ENCODE measurements at regions not wholly inside any gene's neighbourhood (a gene's known extent, or its start where the extent isn't known, plus 50 kb on each side); places are given as distances from the start of the nearest gene placed in this dataset.
"Not testable (repeated sequence)": the region's sequence is repeated elsewhere in the genome, so short reads cannot be mapped to it uniquely, and the experiment has no call there.

DNA sequence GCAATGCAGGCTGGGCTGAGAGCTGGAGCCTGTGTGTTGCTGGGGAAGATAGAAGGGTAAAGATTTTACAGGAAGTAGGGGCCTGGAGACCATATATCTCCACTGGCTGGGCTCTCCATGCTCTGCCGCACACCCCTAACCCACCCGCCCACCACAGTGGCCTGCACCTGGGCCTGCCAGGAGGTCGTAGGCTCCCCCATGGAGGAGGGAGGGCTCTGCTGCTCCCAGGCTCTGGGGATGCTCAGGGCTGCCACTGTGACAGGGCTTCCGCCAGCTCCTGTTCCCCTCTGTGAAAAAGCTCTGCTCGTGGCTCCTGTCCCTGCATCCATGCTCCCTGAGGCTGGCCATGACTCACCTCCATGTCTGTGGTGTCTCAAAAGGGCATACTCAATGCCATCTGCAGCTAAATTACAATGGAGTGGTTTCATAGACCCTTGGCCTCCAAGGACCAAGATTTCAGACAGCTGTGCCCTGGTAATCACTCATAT is 106.0 kb downstream of the CXCL12 start:
- no peak for DNase-seq (ENCODE audit: low read depth in 3 of 3)

GRCh38 chr10:44268435-44268948 is 116.4 kb downstream of the CXCL12 start:
- not testable (repeated sequence) for DNase-seq (ENCODE audit: low read depth in 3 of 3)

- no peak for DNase-seq (ENCODE audit: low read depth in 3 of 3)
Measured at GRCh38 chr10:44267007-44267406, 117.9 kb downstream of the CXCL12 start.

GRCh38 chr10:44264244-44264643 is 120.7 kb downstream of the CXCL12 start:
- DNase-seq (ENCODE audit: low read depth in 3 of 3) = no peak

GRCh38 chr10:44263771-44264170 is 121.1 kb downstream of the CXCL12 start:
- no peak for DNase-seq (ENCODE audit: low read depth in 3 of 3)

GRCh38 chr10:44262551-44263251 is 122.2 kb downstream of the CXCL12 start:
- no peak for DNase-seq (ENCODE audit: low read depth in 3 of 3)

- no peak for DNase-seq (ENCODE audit: low read depth in 3 of 3)
Measured at GRCh38 chr10:44261710-44262455, 123.0 kb downstream of the CXCL12 start.

DNA sequence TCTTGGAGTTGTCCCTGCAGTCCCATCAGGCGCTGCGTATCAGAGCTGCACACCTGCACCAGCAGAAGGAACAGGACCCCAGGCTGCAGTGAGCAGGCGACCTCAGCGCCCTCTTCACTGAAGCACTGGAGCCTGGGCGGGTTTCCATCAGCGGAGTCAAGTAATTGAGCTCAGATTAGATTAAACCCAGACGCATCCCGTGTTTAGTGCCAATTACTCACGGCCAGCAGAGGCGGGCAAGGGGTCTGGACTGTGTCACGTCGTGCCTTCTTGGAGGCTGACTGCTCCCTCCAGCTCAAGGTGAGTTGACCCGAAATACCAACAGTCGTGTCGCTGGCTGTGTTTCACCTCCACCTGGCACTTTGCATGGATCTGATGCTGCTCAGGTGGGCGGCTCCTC is 123.6 kb downstream of the CXCL12 start:
- DNase-seq (ENCODE audit: low read depth in 3 of 3) = no peak

DNA sequence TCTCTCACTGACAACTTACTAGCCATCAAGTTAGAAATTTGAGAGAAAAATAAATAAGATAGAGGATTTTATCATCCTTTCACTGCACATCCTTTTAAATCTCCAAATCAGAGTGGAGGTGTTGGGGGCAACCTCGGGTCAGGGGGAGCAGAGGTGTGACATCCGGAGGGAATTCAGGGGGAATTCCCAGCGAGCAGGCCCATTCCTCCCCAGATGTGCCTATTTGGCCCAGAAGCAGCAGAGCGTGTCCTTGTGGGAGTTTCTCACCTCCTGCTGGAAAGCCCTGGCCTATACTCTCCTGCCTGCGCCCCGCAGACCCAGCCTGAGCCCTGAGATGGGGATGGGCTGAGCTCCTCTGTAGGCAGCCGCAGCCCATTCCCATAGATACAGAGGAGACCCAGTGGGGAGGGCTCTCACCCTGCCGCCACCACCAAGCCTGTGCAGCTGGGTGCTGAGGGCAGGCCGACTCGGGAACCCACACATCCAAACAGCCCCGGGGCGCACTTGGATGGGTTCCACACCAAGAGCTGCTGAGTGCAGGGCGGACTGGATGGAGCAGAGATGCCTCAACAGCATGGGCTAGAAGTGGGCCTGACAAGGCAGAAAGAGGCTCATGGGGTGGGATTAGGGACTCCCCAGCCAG is 124.5 kb downstream of the CXCL12 start:
- DNase-seq (ENCODE audit: low read depth in 3 of 3) = no peak

DNA sequence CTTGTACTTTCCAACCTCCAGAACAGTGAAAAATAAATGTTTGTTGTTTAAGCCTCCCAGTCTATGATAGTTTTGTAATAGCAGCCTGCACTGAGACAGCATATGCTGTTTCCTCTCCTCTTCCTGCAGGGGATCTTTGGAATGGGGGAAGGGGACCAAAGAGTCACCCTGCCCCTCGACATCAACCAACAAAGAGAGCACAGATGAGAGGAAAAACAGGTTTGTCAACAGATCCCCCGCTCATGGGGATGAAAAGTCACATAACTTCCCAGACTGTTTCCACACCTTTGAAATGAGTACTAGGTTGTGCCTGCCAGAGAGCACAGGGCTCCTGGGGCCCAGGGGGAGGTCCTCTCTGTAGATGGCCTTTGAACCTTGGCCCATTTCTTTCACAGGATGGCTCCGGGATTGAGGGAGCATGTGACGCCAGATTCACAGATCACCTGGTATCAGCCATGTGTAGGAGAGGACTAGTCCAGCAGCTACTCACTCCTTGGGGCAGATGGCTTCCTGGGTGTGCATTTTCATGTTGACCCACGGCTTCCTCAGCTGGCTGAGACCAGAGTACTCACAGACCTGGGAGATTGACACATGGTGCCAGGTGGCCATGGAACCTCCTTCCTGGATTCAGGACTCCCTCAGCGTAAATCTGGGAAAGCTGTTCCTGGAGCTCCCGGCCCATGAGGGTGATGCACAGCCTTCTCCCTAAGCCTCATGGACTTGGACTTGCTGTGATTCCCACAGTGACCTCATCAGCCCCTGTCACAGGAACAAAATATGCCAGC is 125.6 kb downstream of the CXCL12 start:
- no peak for DNase-seq (ENCODE audit: low read depth in 3 of 3)

DNA sequence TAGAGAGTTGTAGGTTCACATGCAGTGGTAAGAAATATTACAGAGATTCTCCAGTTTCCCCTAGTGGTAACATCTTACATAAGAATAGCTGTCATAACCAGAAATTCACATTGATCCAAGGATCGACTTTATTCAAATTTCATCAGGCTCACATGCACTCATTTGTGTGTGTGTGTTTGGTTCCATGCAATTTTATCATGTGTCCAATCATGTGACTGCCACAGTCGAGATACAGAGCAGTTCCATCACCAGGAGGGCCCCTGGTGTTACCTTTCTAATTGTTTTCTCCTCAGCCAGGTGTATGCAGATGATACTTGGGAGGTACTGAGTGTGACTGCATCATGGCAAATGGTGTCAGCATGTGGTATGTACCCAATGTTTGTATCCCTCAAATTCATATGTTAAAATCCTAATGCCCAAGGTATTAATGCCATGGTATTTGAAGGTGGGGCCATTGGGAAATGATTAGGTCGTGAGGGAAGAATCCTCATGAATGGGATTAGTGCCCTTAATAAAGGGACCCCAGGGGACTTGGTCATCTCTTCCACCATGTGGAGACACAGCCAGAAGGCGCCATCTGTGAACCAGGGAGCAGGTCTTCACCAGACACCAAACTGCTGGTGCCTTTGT is 126.3 kb downstream of the CXCL12 start:
- no peak for DNase-seq (ENCODE audit: low read depth in 3 of 3)

- DNase-seq (ENCODE audit: low read depth in 3 of 3) = no peak
Measured at GRCh38 chr10:44258019-44258418, 126.9 kb downstream of the CXCL12 start.

- no peak for DNase-seq (ENCODE audit: low read depth in 3 of 3)
Measured at GRCh38 chr10:44253769-44254462, 131.0 kb downstream of the CXCL12 start.

DNA sequence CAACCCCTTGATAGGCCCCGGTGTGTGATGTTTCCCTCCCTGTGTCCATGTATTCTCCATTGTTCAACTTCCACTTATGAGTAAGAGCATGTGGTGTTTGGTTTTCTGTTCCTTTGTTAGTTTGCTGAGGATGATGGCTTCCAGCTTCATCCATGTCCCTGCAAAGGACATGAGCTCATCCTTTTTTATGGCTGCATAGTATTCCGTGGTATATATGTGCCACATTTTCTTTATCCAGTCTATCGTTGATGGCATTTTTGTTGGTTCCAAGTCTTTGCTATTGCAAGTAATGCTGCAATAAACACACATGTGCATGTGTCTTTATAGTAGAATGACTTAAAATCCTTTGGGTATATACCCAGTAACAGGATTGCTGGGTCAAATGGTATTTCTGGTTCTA is 132.3 kb downstream of the CXCL12 start:
- DNase-seq (ENCODE audit: low read depth in 3 of 3) = not testable (repeated sequence)

DNA sequence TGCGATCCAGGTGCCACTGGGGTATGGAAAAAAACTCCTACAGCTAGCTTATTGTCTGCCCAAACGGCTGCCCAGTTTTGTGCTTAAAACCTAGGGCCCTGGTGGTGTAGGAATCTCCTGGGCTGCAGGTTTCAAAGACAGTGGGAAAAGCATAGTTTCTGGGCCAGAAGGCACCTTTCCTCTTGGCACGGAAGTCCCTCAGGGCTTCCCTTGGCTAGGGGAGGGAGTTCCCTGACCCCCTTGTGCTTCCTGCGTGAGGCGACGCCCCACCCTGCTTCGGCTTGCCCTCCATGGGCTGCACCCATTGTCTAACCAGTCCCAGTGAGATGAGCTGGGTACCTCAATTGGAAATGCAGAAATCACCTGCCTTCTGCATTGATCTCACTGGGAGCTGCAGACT is 135.0 kb downstream of the CXCL12 start:
- not testable (repeated sequence) for DNase-seq (ENCODE audit: low read depth in 3 of 3)

DNA sequence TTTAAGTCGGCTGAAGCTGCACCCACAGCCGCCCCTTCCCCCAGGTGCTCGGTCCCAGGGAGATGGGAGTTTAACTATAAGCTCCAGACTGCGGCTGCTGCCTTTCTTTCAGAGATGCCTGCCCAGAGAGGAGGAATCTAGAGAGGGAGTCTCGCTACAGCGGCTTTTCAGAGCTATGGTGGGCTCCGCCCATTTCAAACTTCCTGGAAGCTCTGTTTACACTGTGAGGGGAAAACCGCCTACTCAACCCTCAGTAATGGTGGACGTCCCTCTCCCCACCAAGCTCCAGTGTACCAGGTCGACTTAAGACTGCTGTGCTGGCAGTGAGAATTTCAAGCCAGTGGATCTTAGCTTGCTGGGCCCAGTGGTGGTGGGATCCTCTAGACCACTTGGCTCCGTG is 135.4 kb downstream of the CXCL12 start:
- no peak for DNase-seq (ENCODE audit: low read depth in 3 of 3)

- DNase-seq (ENCODE audit: low read depth in 3 of 3) = not testable (repeated sequence)
Measured at GRCh38 chr10:44246700-44247099, 138.2 kb downstream of the CXCL12 start.

- not testable (repeated sequence) for DNase-seq (ENCODE audit: low read depth in 3 of 3)
Measured at GRCh38 chr10:44246287-44246686, 138.6 kb downstream of the CXCL12 start.

GRCh38 chr10:44245601-44245938 is 139.3 kb downstream of the CXCL12 start:
- no peak for DNase-seq (ENCODE audit: low read depth in 3 of 3)

DNA sequence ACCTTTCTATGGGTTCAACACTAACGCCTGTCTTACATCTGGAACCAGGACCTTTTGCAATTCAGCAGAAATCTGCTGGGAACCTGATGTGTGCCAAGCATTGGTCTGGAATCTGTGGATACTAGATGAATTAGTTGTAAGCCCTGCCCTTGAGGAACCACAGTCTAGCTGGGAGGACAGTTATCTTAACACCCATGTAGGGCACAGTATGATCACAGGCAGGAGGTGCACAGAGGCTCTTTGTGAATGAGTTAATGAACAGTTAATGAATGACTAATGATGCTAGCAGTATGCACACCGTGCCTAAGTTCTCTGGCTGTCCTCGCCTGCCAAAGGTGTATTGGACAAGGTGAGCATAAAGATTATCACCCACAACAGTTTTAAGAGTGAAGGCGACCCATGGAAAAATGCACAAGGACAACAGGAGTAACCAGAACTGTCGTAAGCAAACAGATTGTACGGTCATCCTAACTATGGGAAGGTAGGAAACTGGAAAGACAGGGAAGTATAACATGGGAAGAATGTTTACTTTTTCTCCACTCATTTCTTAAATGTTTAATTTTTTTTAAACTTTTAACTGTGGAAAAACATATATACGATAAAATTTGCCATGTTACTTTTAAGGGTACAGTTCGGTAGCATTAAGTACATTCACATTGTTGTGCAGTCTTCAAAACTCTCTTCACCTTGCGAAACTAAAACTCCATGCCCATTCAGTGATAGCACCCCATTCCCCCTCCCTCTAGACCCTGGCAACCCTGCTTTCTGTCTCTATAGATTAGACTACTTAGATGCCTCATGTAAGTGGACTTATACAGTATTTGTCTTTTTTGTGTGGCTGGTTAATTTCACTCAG is 139.9 kb downstream of the CXCL12 start:
- no peak for DNase-seq (ENCODE audit: low read depth in 3 of 3)

Measured in stimulated activated CD4-positive, alpha-beta T cell treated with anti-CD3 and anti-CD28 coated beads, TNF-alpha, amount 100 ng/mL, for 48 hours (primary cell).